GM23248 (cell line): ENCODE measurements at regions not wholly inside any gene's neighbourhood (a gene's known extent, or its start where the extent isn't known, plus 50 kb on each side); places are given as distances from the start of the nearest gene placed in this dataset.

Source experiments
- DNase-seq: peaks from one replicate; pipeline ENCODE4 v3.0.0-alpha.2; 2015
- H2AFZ ChIP-seq: fragments of 200-600 bp; sonication (generic); 2 replicates; pipeline ENCODE4 v1.6.1; 2016; ENCODE audit warnings: antibody characterized with exemption
- H3F3A ChIP-seq: fragments of 200-600 bp; sonication (generic); 2 replicates; pipeline ENCODE4 v1.6.1; 2016; ENCODE audit warnings: mild to moderate bottlenecking, antibody characterized with exemption, mixed run types; ENCODE audit not compliant: insufficient read depth
- H3K27ac ChIP-seq: fragments of 200-600 bp; sonication (generic); 2 replicates; pipeline ENCODE4 v1.5.1; 2016; ENCODE audit warnings: mild to moderate bottlenecking
- H3K27me3 ChIP-seq: fragments of 200-600 bp; sonication (generic); replicated peaks from 2 replicates; pipeline ENCODE4 v1.6.1; 2016; ENCODE audit warnings: mild to moderate bottlenecking; ENCODE audit not compliant: insufficient read depth
- H3K36me3 ChIP-seq: fragments of 200-600 bp; sonication (generic); 2 replicates; pipeline ENCODE4 v1.6.1; 2016; ENCODE audit warnings: low read depth, mild to moderate bottlenecking
- H3K4me1 ChIP-seq: fragments of 200-600 bp; sonication (generic); 2 replicates; pipeline ENCODE4 v1.6.1; 2016; ENCODE audit warnings: mild to moderate bottlenecking; ENCODE audit not compliant: insufficient read depth
- H3K4me2 ChIP-seq: fragments of 200-600 bp; sonication (generic); one replicate; pipeline ENCODE4 v1.6.1; 2016; ENCODE audit warnings: mild to moderate bottlenecking; ENCODE audit not compliant: unreplicated experiment
- H3K4me3 ChIP-seq: fragments of 200-600 bp; sonication (generic); 2 replicates; pipeline ENCODE4 v1.5.1; 2016; ENCODE audit warnings: mild to moderate bottlenecking
- H3K79me2 ChIP-seq: fragments of 200-600 bp; sonication (generic); 2 replicates; pipeline ENCODE4 v1.6.1; 2016; ENCODE audit warnings: mild to moderate bottlenecking; ENCODE audit not compliant: insufficient read depth
- H3K9ac ChIP-seq: fragments of 200-600 bp; sonication (generic); 2 replicates; pipeline ENCODE4 v1.6.1; 2016; ENCODE audit warnings: mild to moderate bottlenecking
- H3K9me2 ChIP-seq: fragments of 200-600 bp; sonication (generic); 2 replicates; pipeline ENCODE4 v1.6.1; 2016; ENCODE audit warnings: mixed run types, mild to moderate bottlenecking, moderate library complexity; ENCODE audit not compliant: insufficient read depth
- H3K9me3 ChIP-seq: fragments of 200-600 bp; sonication (generic); one replicate; pipeline ENCODE4 v1.6.1; 2017; ENCODE audit warnings: low read depth
- H4K20me1 ChIP-seq: fragments of 200-600 bp; sonication (generic); 2 replicates; pipeline ENCODE4 v1.6.0; 2016; ENCODE audit not compliant: insufficient read depth
- EZH2 ChIP-seq: fragments of 200-600 bp; sonication (generic); IDR thresholded peaks from 2 replicates; pipeline ENCODE4 v1.6.1; 2018; ENCODE audit warnings: antibody characterized with exemption, mild to moderate bottlenecking; ENCODE audit not compliant: insufficient read depth, poor library complexity, severe bottlenecking
- EZH2phosphoT487 ChIP-seq: fragments of 200-600 bp; sonication (generic); IDR thresholded peaks from 2 replicates; pipeline ENCODE4 v1.6.1; 2018; ENCODE audit warnings: antibody characterized with exemption, moderate library complexity, mild to moderate bottlenecking, low read depth; ENCODE audit not compliant: insufficient read depth
- WGBS, 2 experiments: methylation state at CpG; one replicate each; pipeline ENCODE4 v1.1.6; 2015 to 2017; ENCODE audit warnings: low lambda C conversion rate in 2 of 2, low coverage in 1 of 2; ENCODE audit errors: missing lambda C conversion rate in 2 of 2; 5-methylcytosine and 5-hydroxymethylcytosine counted together
- in situ Hi-C: fragments of 300-500 bp; cut with MboI; formaldehyde crosslinking; loops from 2 replicates; pipeline ENCODE4 v1.15.0; 2020

- no peaks in the 10 kb centered on the region for H3K79me2 ChIP-seq
- TF ChIP-seq EZH2 (no peak), EZH2phosphoT487 (no peak)
- H3K36me3 ChIP-seq, result no peaks in the 10 kb centered on the region
- no peaks in the 10 kb centered on the region for H3K9me2 ChIP-seq
- in situ Hi-C loops, result no loop called here
- peak; percentile 56 for DNase-seq
- H3K27me3 ChIP-seq, result no peaks in the 10 kb centered on the region
- no peaks in the 10 kb centered on the region for H4K20me1 ChIP-seq
- no peak overlapping the region for H3K4me3 ChIP-seq
- H3K4me2 ChIP-seq, result no peak overlapping the region
- no peaks in the 10 kb centered on the region for H3F3A ChIP-seq
- H3K9ac ChIP-seq, result no peak overlapping the region
- H2AFZ ChIP-seq, result no peak overlapping the region
- 1 to 3% methylated on average over 4 of the region's 4 CpGs for WGBS, 2 experiments
- no peaks in the 10 kb centered on the region for H3K4me1 ChIP-seq
- no peaks in the 10 kb centered on the region for H3K9me3 ChIP-seq
- no peak overlapping the region for H3K27ac ChIP-seq
These were observed 490.4 kb upstream of the SPRED2 start for GRCh38 chr2:65922794-65923193.

GRCh38 chr2:65922030-65922429 lies 489.6 kb upstream of the SPRED2 start:
- Histone ChIP-seq H3K4me1 (no peaks in the 10 kb centered on the region), H3K36me3 (no peaks in the 10 kb centered on the region), H3K27me3 (no peaks in the 10 kb centered on the region), H3K4me3 (no peak overlapping the region), H4K20me1 (no peaks in the 10 kb centered on the region), H3K9me2 (no peaks in the 10 kb centered on the region), H3K79me2 (no peaks in the 10 kb centered on the region), H3K9ac (no peak overlapping the region), H3F3A (no peaks in the 10 kb centered on the region), H3K9me3 (no peaks in the 10 kb centered on the region), H3K4me2 (no peak overlapping the region), H2AFZ (no peak overlapping the region), H3K27ac (no peak overlapping the region)
- 46% methylated on average over 4 of the region's 4 CpGs for WGBS, 2 experiments
- no peak for DNase-seq
- in situ Hi-C loops, result no loop called here
- no peak for TF ChIP-seq EZH2
- TF ChIP-seq EZH2phosphoT487, result no peak

GRCh38 chr2:65921116-65921515 lies 488.7 kb upstream of the SPRED2 start:
- in situ Hi-C loops, result no loop called here
- H3K27ac ChIP-seq, result no peak overlapping the region
- TF ChIP-seq EZH2, result no peak
- TF ChIP-seq EZH2phosphoT487, result no peak
- H4K20me1 ChIP-seq, result no peaks in the 10 kb centered on the region
- H3K4me3 ChIP-seq, result no peak overlapping the region
- no peaks in the 10 kb centered on the region for H3F3A ChIP-seq
- H3K36me3 ChIP-seq, result no peaks in the 10 kb centered on the region
- no peaks in the 10 kb centered on the region for H3K4me1 ChIP-seq
- H3K27me3 ChIP-seq, result no peaks in the 10 kb centered on the region
- H3K79me2 ChIP-seq, result no peaks in the 10 kb centered on the region
- H3K4me2 ChIP-seq, result no peak overlapping the region
- H3K9ac ChIP-seq, result no peak overlapping the region
- H3K9me2 ChIP-seq, result no peaks in the 10 kb centered on the region
- DNase-seq, result no peak
- no peak overlapping the region for H2AFZ ChIP-seq
- no peaks in the 10 kb centered on the region for H3K9me3 ChIP-seq

GRCh38 chr2:65920659-65921058 lies 488.3 kb upstream of the SPRED2 start:
- Histone ChIP-seq H3F3A (no peaks in the 10 kb centered on the region), H3K9me3 (no peaks in the 10 kb centered on the region), H3K9me2 (no peaks in the 10 kb centered on the region), H3K27ac (no peak overlapping the region), H3K27me3 (no peaks in the 10 kb centered on the region), H3K4me2 (no peak overlapping the region), H3K36me3 (no peaks in the 10 kb centered on the region), H3K9ac (no peak overlapping the region), H3K4me1 (no peaks in the 10 kb centered on the region), H3K79me2 (no peaks in the 10 kb centered on the region), H3K4me3 (no peak overlapping the region), H2AFZ (no peak overlapping the region), H4K20me1 (no peaks in the 10 kb centered on the region)
- in situ Hi-C loops, result no loop called here
- no peak for DNase-seq
- no peak for TF ChIP-seq EZH2phosphoT487
- WGBS, 2 experiments, result 47 to 53% methylated on average over 6 of the region's 6 CpGs

- no peaks in the 10 kb centered on the region for H3K36me3 ChIP-seq
- no peaks in the 10 kb centered on the region for H3K27me3 ChIP-seq
- no peak overlapping the region for H3K4me2 ChIP-seq
- H3F3A ChIP-seq, result no peaks in the 10 kb centered on the region
- no peaks in the 10 kb centered on the region for H3K9me2 ChIP-seq
- no peak for TF ChIP-seq EZH2
- no peak for TF ChIP-seq EZH2phosphoT487
- no peak for DNase-seq
- H3K4me3 ChIP-seq, result no peak overlapping the region
- no peaks in the 10 kb centered on the region for H3K9me3 ChIP-seq
- no peaks in the 10 kb centered on the region for H4K20me1 ChIP-seq
- in situ Hi-C loops, result no loop called here
- no peaks in the 10 kb centered on the region for H3K79me2 ChIP-seq
- no peak overlapping the region for H3K9ac ChIP-seq
- WGBS, 2 experiments, result 47 to 62% methylated on average over 7 of the region's 7 CpGs
- H3K4me1 ChIP-seq, result no peaks in the 10 kb centered on the region
- H3K27ac ChIP-seq, result no peak overlapping the region
- no peak overlapping the region for H2AFZ ChIP-seq
These were observed 487.3 kb upstream of the SPRED2 start for GRCh38 chr2:65919550-65920188.
